COLO829 (cell line): ENCODE measurements at regions not wholly inside any gene's neighbourhood (a gene's known extent, or its start where the extent isn't known, plus 50 kb on each side); places are given as distances from the start of the nearest gene placed in this dataset.
"Not testable (repeated sequence)": the region's sequence is repeated elsewhere in the genome, so short reads cannot be mapped to it uniquely, and the experiment has no call there.

Experiments used
- DNase-seq: peaks from one replicate; pipeline ENCODE4 v3.0.0; 2012; ENCODE audit warnings: low spot score

- DNase-seq: peak; percentile 60
These were observed 229.0 kb upstream of the IPO5 start for GRCh38 chr13:97724450-97724849.

GRCh38 chr13:97726664-97727280 is 226.7 kb upstream of the IPO5 start:
- DNase-seq: no peak

GRCh38 chr13:97727991-97728390 is 225.5 kb upstream of the IPO5 start:
- no peak for DNase-seq

- DNase-seq: no peak
These were observed 217.0 kb upstream of the IPO5 start for GRCh38 chr13:97736436-97736835.

GRCh38 chr13:97742084-97742483 is 211.4 kb upstream of the IPO5 start:
- no peak for DNase-seq

- no peak for DNase-seq
These were observed 209.5 kb upstream of the IPO5 start for GRCh38 chr13:97743938-97744337.

- no peak for DNase-seq
These were observed 206.8 kb upstream of the IPO5 start for GRCh38 chr13:97746649-97747048.

- DNase-seq: no peak
These were observed 204.3 kb upstream of the IPO5 start for GRCh38 chr13:97749174-97749573.

- no peak for DNase-seq
These were observed 202.0 kb upstream of the IPO5 start for GRCh38 chr13:97751477-97751876.

- no peak for DNase-seq
These were observed 200.4 kb upstream of the IPO5 start for GRCh38 chr13:97752961-97753668.

- DNase-seq: no peak
These were observed 199.4 kb upstream of the IPO5 start for GRCh38 chr13:97753942-97754670.

- peak; percentile 24 for DNase-seq
These were observed 195.7 kb upstream of the IPO5 start for GRCh38 chr13:97757807-97758206.

GRCh38 chr13:97758317-97758716 is 195.2 kb upstream of the IPO5 start:
- no peak for DNase-seq

GRCh38 chr13:97761796-97762540 is 191.5 kb upstream of the IPO5 start:
- DNase-seq: no peak

- no peak for DNase-seq
These were observed 186.7 kb upstream of the IPO5 start for GRCh38 chr13:97766749-97767148.

- no peak for DNase-seq
These were observed 185.3 kb upstream of the IPO5 start for GRCh38 chr13:97768134-97768533.

GRCh38 chr13:97770231-97770630 is 183.2 kb upstream of the IPO5 start:
- not testable (repeated sequence) for DNase-seq

- DNase-seq: not testable (repeated sequence)
These were observed 181.0 kb upstream of the IPO5 start for GRCh38 chr13:97772466-97772865.

- not testable (repeated sequence) for DNase-seq
These were observed 178.9 kb upstream of the IPO5 start for GRCh38 chr13:97774391-97775100.

GRCh38 chr13:97780486-97780885 is 173.0 kb upstream of the IPO5 start:
- peak; percentile 73 for DNase-seq

- DNase-seq: no peak
These were observed 171.6 kb upstream of the IPO5 start for GRCh38 chr13:97781891-97782305.

- DNase-seq: no peak
These were observed 167.0 kb upstream of the IPO5 start for GRCh38 chr13:97786510-97786909.
